ENCODE measurements at regions not wholly inside any gene's neighbourhood (a gene's known extent, or its start where the extent isn't known, plus 50 kb on each side); places are given as distances from the start of the nearest gene placed in this dataset.
A peak's percentile ranks its signal among the peaks of the same experiment; 100 is the strongest.

GRCh38 chr9:105154723-105155191 is 89.7 kb upstream of the SLC44A1 start:
- no peak overlapping the region for H3K4me2 ChIP-seq (ENCODE audit: low read length)
- H2AFZ ChIP-seq (ENCODE audit: low read depth, low read length) = no peak overlapping the region

GRCh38 chr9:105157171-105157583 is 87.3 kb upstream of the SLC44A1 start:
- Histone ChIP-seq H3K4me3 (ENCODE audit: low read length) (no peak overlapping the region), H4K20me1 (ENCODE audit: insufficient read depth) (no peaks in the 10 kb centered on the region), H3K4me2 (ENCODE audit: low read length) (no peak overlapping the region), H3F3A (ENCODE audit: insufficient read depth, low read length, poor library complexity, severe bottlenecking) (no peaks in the 10 kb centered on the region), H3K27ac (ENCODE audit: low read length) (no peak overlapping the region), H2AFZ (ENCODE audit: low read depth, low read length) (no peak overlapping the region), H3K36me3 (ENCODE audit: insufficient read depth, low read length) (no peaks in the 10 kb centered on the region), H3K79me2 (replicated peaks; ENCODE audit: insufficient read depth, low read length) (no peaks in the 10 kb centered on the region), H3K9me2 (ENCODE audit: insufficient read depth, low read length) (no peaks in the 10 kb centered on the region), H3K9me3 (ENCODE audit: low read length) (no peaks in the 10 kb centered on the region), H3K27me3 (ENCODE audit: insufficient read depth, low read depth, low read length) (no peaks in the 10 kb centered on the region), H3K9ac (ENCODE audit: low read length) (no peak overlapping the region)
- TF ChIP-seq SMC3 (conservative IDR thresholded peaks at IDR 0.05; ENCODE audit: poor library complexity) = peak; percentile 51
- TF ChIP-seq, protein P1, sequence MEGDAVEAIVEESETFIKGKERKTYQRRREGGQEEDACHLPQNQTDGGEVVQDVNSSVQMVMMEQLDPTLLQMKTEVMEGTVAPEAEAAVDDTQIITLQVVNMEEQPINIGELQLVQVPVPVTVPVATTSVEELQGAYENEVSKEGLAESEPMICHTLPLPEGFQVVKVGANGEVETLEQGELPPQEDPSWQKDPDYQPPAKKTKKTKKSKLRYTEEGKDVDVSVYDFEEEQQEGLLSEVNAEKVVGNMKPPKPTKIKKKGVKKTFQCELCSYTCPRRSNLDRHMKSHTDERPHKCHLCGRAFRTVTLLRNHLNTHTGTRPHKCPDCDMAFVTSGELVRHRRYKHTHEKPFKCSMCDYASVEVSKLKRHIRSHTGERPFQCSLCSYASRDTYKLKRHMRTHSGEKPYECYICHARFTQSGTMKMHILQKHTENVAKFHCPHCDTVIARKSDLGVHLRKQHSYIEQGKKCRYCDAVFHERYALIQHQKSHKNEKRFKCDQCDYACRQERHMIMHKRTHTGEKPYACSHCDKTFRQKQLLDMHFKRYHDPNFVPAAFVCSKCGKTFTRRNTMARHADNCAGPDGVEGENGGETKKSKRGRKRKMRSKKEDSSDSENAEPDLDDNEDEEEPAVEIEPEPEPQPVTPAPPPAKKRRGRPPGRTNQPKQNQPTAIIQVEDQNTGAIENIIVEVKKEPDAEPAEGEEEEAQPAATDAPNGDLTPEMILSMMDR (IDR thresholded peaks at IDR 0.05; ENCODE audit: poor library complexity, severe bottlenecking) = peak; percentile 50
- TF ChIP-seq EP300 (conservative IDR thresholded peaks at IDR 0.05; ENCODE audit: poor library complexity, severe bottlenecking) = no peak
- peak; percentile 52 for TF ChIP-seq RAD21 (conservative IDR thresholded peaks at IDR 0.05)

More at GRCh38 chr9:105154723-105155191, 89.7 kb upstream of the SLC44A1 start:
- H4K20me1 ChIP-seq (ENCODE audit: insufficient read depth) = no peaks in the 10 kb centered on the region
- H3K27ac ChIP-seq (ENCODE audit: low read length) = no peak overlapping the region
- TF ChIP-seq RAD21 (conservative IDR thresholded peaks at IDR 0.05) = no peak
- no peak for TF ChIP-seq EP300 (conservative IDR thresholded peaks at IDR 0.05; ENCODE audit: poor library complexity, severe bottlenecking)
- no peak for TF ChIP-seq SMC3 (conservative IDR thresholded peaks at IDR 0.05; ENCODE audit: poor library complexity)
- TF ChIP-seq REST (IDR thresholded peaks at IDR 0.05; ENCODE audit: borderline replicate concordance) = no peak
- TF ChIP-seq POLR2AphosphoS5 (IDR thresholded peaks at IDR 0.05) = no peak
- no peak for TF ChIP-seq MXI1 (conservative IDR thresholded peaks at IDR 0.05; ENCODE audit: poor library complexity, severe bottlenecking)
- no peak for TF ChIP-seq TAF1 (IDR thresholded peaks at IDR 0.05; ENCODE audit: low read depth)
- no peak for TF ChIP-seq EZH2 (IDR thresholded peaks at IDR 0.05; ENCODE audit: borderline replicate concordance, insufficient read depth, low read length, poor library complexity, severe bottlenecking)
- TF ChIP-seq, protein P1 (IDR thresholded peaks at IDR 0.05; ENCODE audit: poor library complexity, severe bottlenecking) = no peak
- no peaks in the 10 kb centered on the region for H3F3A ChIP-seq (ENCODE audit: insufficient read depth, low read length, poor library complexity, severe bottlenecking)
- no peaks in the 10 kb centered on the region for H3K36me3 ChIP-seq (ENCODE audit: insufficient read depth, low read length)
- H3K27me3 ChIP-seq (ENCODE audit: insufficient read depth, low read depth, low read length) = no peaks in the 10 kb centered on the region
- no peaks in the 10 kb centered on the region for H3K9me2 ChIP-seq (ENCODE audit: insufficient read depth, low read length)
- no peak overlapping the region for H3K4me3 ChIP-seq (ENCODE audit: low read length)
- no peaks in the 10 kb centered on the region for H3K9me3 ChIP-seq (ENCODE audit: low read length)
- H3K9ac ChIP-seq (ENCODE audit: low read length) = no peak overlapping the region
- H3K79me2 ChIP-seq (replicated peaks; ENCODE audit: insufficient read depth, low read length) = no peaks in the 10 kb centered on the region
